CD14-positive monocyte (primary cell): ENCODE measurements at regions not wholly inside any gene's neighbourhood (a gene's known extent, or its start where the extent isn't known, plus 50 kb on each side); places are given as distances from the start of the nearest gene placed in this dataset.
"Not testable (repeated sequence)": the region's sequence is repeated elsewhere in the genome, so short reads cannot be mapped to it uniquely, and the experiment has no call there.

Experiments used
- DNase-seq, 3 donors: peaks; one replicate each; pipeline ENCODE4 v3.0.0-alpha.2; 2011 to 2022
- H2AFZ ChIP-seq: 2 replicates; pipeline ENCODE4 v1.6.0; 2012; ENCODE audit warnings: mild to moderate bottlenecking, low read depth, low read length, inconsistent platforms; ENCODE audit not compliant: insufficient read depth, poor library complexity, severe bottlenecking
- H3K27ac ChIP-seq, 2 donors: 1 replicate in 1 of 2; 2 replicates in 1 of 2; pipeline ENCODE4 v1.5.1; 2012 to 2013; ENCODE audit warnings: low read length in 2 of 2, control low read depth in 1 of 2, inconsistent platforms in 1 of 2, low read depth in 1 of 2, mild to moderate bottlenecking in 1 of 2
- H3K27me3 ChIP-seq, 2 donors: one replicate each; pipeline versions ENCODE4 v1.6.0 to v1.6.1; 2011 to 2013; ENCODE audit warnings: low read length in 2 of 2; ENCODE audit not compliant: control insufficient read depth in 2 of 2, insufficient read depth in 2 of 2
- H3K36me3 ChIP-seq, 2 donors: replicated peaks in 1 of 2; 1 replicate in 1 of 2; 2 replicates in 1 of 2; pipeline versions ENCODE4 v1.5.1 to v1.6.1; 2012 to 2013; ENCODE audit warnings: low read length in 2 of 2, control low read depth in 1 of 2, inconsistent platforms in 1 of 2, mild to moderate bottlenecking in 1 of 2; ENCODE audit not compliant: insufficient read depth in 2 of 2, control insufficient read depth in 1 of 2
- H3K4me1 ChIP-seq, 2 donors: 1 replicate in 1 of 2; 2 replicates in 1 of 2; pipeline versions ENCODE4 v1.5.1 to v1.6.1; 2012 to 2013; ENCODE audit warnings: low read length in 2 of 2, control low read depth in 1 of 2, inconsistent platforms in 1 of 2, mild to moderate bottlenecking in 1 of 2, moderate library complexity in 1 of 2; ENCODE audit not compliant: insufficient read depth in 2 of 2, control insufficient read depth in 1 of 2
- H3K4me2 ChIP-seq: replicated peaks from 2 replicates; pipeline ENCODE3; 2012; ENCODE audit warnings: low read length, moderate library complexity, mild to moderate bottlenecking; ENCODE audit not compliant: poor library complexity, severe bottlenecking; ENCODE audit errors: extremely low read depth
- H3K4me3 ChIP-seq, 3 experiments: fragments of 200-600 bp in 1 of 3; sonication (generic) in 1 of 3; replicated peaks in 1 of 3; 1 replicate in 2 of 3; 2 replicates in 1 of 3; pipeline ENCODE4 v1.5.1; 2011 to 2013; ENCODE audit warnings: low read length in 3 of 3, mild to moderate bottlenecking in 3 of 3, control low read depth in 2 of 3, low read depth in 2 of 3, inconsistent platforms in 1 of 3, moderate library complexity in 1 of 3
- H3K79me2 ChIP-seq: 2 replicates; pipeline ENCODE4 v1.6.0; 2012; ENCODE audit warnings: mild to moderate bottlenecking, control low read depth, inconsistent platforms, low read length, moderate library complexity; ENCODE audit not compliant: insufficient read depth
- H3K9ac ChIP-seq: 2 replicates; pipeline ENCODE4 v1.6.0; 2017; ENCODE audit warnings: low read length, mild to moderate bottlenecking; ENCODE audit not compliant: insufficient read depth, poor library complexity, severe bottlenecking
- H3K9me3 ChIP-seq, 2 donors: replicated peaks in 1 of 2; 1 replicate in 1 of 2; 2 replicates in 1 of 2; pipeline versions ENCODE4 v1.5.1 to v1.6.1; 2012 to 2013; ENCODE audit warnings: low read length in 2 of 2, control low read depth in 1 of 2; ENCODE audit not compliant: control insufficient read depth in 1 of 2, insufficient read depth in 1 of 2
- H4K20me1 ChIP-seq: 2 replicates; pipeline ENCODE4 v1.6.0; 2012; ENCODE audit warnings: mild to moderate bottlenecking, low read length, control low read depth, moderate library complexity; ENCODE audit not compliant: insufficient read depth
- H3K27ac Mint-ChIP-seq, 7 donors: one replicate each; pipeline ENCODE4 v1.8.0; 2020; ENCODE audit warnings: mild to moderate bottlenecking in 7 of 7, mixed read lengths in 7 of 7, moderate library complexity in 6 of 7, inconsistent platforms in 2 of 7
- H3K27me3 Mint-ChIP-seq, 3 donors: one replicate each; pipeline ENCODE4 v1.8.0; 2021 to 2022; ENCODE audit warnings: low read depth in 3 of 3, mild to moderate bottlenecking in 3 of 3, mixed read lengths in 3 of 3, moderate library complexity in 3 of 3, inconsistent platforms in 1 of 3
- H3K36me3 Mint-ChIP-seq, 2 donors: one replicate each; pipeline ENCODE4 v1.8.0; 2020; ENCODE audit warnings: mixed read lengths in 2 of 2, inconsistent platforms in 1 of 2, mild to moderate bottlenecking in 1 of 2
- H3K4me1 Mint-ChIP-seq: one replicate; pipeline ENCODE4 v1.8.0; 2020; ENCODE audit warnings: mild to moderate bottlenecking, mixed read lengths
- H3K4me3 Mint-ChIP-seq, 2 donors: one replicate each; pipeline ENCODE4 v1.8.0; 2020; ENCODE audit warnings: mild to moderate bottlenecking in 2 of 2, mixed read lengths in 2 of 2, moderate library complexity in 1 of 2
- H3K9me3 Mint-ChIP-seq, 7 donors: one replicate each; pipeline ENCODE4 v1.8.0; 2020 to 2022; ENCODE audit warnings: mixed read lengths in 7 of 7, mild to moderate bottlenecking in 6 of 7, moderate library complexity in 6 of 7, inconsistent platforms in 2 of 7
- CTCF ChIP-seq: fragments of 200-600 bp; IDR thresholded peaks from one replicate; pipeline ENCODE4 v1.8.0; 2022; ENCODE audit warnings: antibody characterized with exemption, mild to moderate bottlenecking
- WGBS: methylation state at CpG from one replicate; pipeline ENCODE4 v1.1.5; 2013; ENCODE audit warnings: missing lambda C conversion rate; ENCODE audit not compliant: insufficient coverage; 5-methylcytosine and 5-hydroxymethylcytosine counted together
- intact Hi-C, 2 donors: fragments of 100-400 bp; cut with micrococcal nuclease; formaldehyde crosslinking; loops; one replicate each; pipeline versions ENCODE4 v1.15.0 to v1.15.1; 2023

- H3K4me2 ChIP-seq, result no peak overlapping the region
- H3K36me3 ChIP-seq, result no peaks in the 10 kb centered on the region
- H2AFZ ChIP-seq, result no peak overlapping the region
- H4K20me1 ChIP-seq, result no peaks in the 10 kb centered on the region
- no peaks in the 10 kb centered on the region for H3K36me3 Mint-ChIP-seq
- H3K4me3 Mint-ChIP-seq, result no peak overlapping the region
- H3K27ac Mint-ChIP-seq, result no peak overlapping the region
- H3K4me1 Mint-ChIP-seq, result no peaks in the 10 kb centered on the region
- TF ChIP-seq CTCF, result no peak
- no peaks in the 10 kb centered on the region for H3K79me2 ChIP-seq
- H3K9me3 Mint-ChIP-seq, result peaks cover 2 to 14% (median 5%) of the 10 kb centered on the region in 7 donors
- no peak overlapping the region for H3K27ac ChIP-seq
- no peak overlapping the region for H3K4me3 ChIP-seq
- peaks cover 0 to 7% of the 10 kb centered on the region in 2 donors for H3K9me3 ChIP-seq
- intact Hi-C loops, result no loop called here
- no CpG with 5 or more reads among the region's 3 CpGs for WGBS
- no peaks in the 10 kb centered on the region for H3K27me3 ChIP-seq
- H3K4me1 ChIP-seq, result no peaks in the 10 kb centered on the region
- no peak overlapping the region for H3K9ac ChIP-seq
- H3K27me3 Mint-ChIP-seq, result peaks cover 0 to 1% (median 1%) of the 10 kb centered on the region in 3 donors
- no peak for DNase-seq
These were observed 875.9 kb downstream of the TTLL7 start for GRCh38 chr1:83123019-83123418.

GRCh38 chr1:83118472-83118871 lies 880.5 kb downstream of the TTLL7 start:
- Mint-ChIP-seq H3K27me3 (peaks cover 0 to 1% (median 1%) of the 10 kb centered on the region in 3 donors), H3K9me3 (peaks cover 5 to 12% (median 9%) of the 10 kb centered on the region in 7 donors), H3K36me3 (no peaks in the 10 kb centered on the region), H3K4me3 (no peak overlapping the region), H3K4me1 (no peaks in the 10 kb centered on the region), H3K27ac (no peak overlapping the region)
- intact Hi-C loops, result no loop called here
- Histone ChIP-seq H3K4me3 (no peak overlapping the region), H3K79me2 (no peaks in the 10 kb centered on the region), H3K9ac (no peak overlapping the region), H3K27me3 (no peaks in the 10 kb centered on the region), H3K9me3 (peaks cover 0 to 5% of the 10 kb centered on the region in 2 donors), H4K20me1 (no peaks in the 10 kb centered on the region), H3K27ac (no peak overlapping the region), H3K36me3 (no peaks in the 10 kb centered on the region), H3K4me2 (no peak overlapping the region), H2AFZ (no peak overlapping the region), H3K4me1 (no peaks in the 10 kb centered on the region)
- WGBS, result 97% methylated on average over 4 of the region's 4 CpGs
- no peak for TF ChIP-seq CTCF
- no peak for DNase-seq

- H3K4me2 ChIP-seq, H3K9ac ChIP-seq, H3K27me3 ChIP-seq, H3K4me3 ChIP-seq, H3K9me3 ChIP-seq, H3K27ac ChIP-seq, H3K27me3 Mint-ChIP-seq, H4K20me1 ChIP-seq, H3K36me3 ChIP-seq, intact Hi-C loops, H3K4me1 ChIP-seq, H3K4me1 Mint-ChIP-seq, H3K4me3 Mint-ChIP-seq, H3K36me3 Mint-ChIP-seq, H3K27ac Mint-ChIP-seq, H3K79me2 ChIP-seq, H2AFZ ChIP-seq, DNase-seq: not testable (repeated sequence)
- WGBS, result no CpG with 5 or more reads among the region's 4 CpGs
- H3K9me3 Mint-ChIP-seq, result peaks cover 5 to 14% (median 9%) of the 10 kb centered on the region in 7 donors
These were observed 881.9 kb downstream of the TTLL7 start for GRCh38 chr1:83117030-83117429.
